ENCODE measurements at regions not wholly inside any gene's neighbourhood (a gene's known extent, or its start where the extent isn't known, plus 50 kb on each side); places are given as distances from the start of the nearest gene placed in this dataset.

DNA sequence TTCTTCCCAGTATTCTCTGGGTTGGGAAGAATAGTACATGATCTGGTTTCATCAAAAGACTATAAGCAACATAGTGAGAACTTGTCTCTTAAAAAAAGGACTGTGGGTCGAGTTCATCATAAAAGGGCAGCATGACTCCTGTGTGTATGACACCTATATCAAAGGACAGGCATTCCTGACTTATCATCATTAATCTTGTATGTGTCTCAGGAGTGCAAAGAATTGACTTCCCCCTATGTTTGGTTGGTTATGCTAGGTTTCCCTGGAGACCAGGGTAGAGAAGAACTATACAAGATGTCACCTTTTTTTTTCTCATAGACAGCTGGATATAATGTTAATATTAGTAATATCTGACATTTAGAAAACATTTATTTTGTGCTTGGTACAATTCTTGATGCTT, 173.1 kb upstream of the ANKRD55 start:
- intact Hi-C loops (cut with micrococcal nuclease), result no loop called here
- Mint-ChIP-seq H3K4me1 (peaks cover 18% of the 10 kb centered on the region), H3K4me3 (no peak overlapping the region), H3K36me3 (no peaks in the 10 kb centered on the region), H3K9me3 (no peaks in the 10 kb centered on the region), H3K27ac (no peak overlapping the region), H3K27me3 (ENCODE audit: low read depth in 3 of 3) (peaks cover 0 to 2% (median 0%) of the 10 kb centered on the region in 3 donors)
- H3K9ac ChIP-seq (ENCODE audit: insufficient read depth, low read length, poor library complexity, severe bottlenecking), result no peak overlapping the region
- no peak overlapping the region for H2AFZ ChIP-seq (ENCODE audit: insufficient read depth, low read depth, low read length, poor library complexity, severe bottlenecking)
- H3K79me2 ChIP-seq (ENCODE audit: insufficient read depth, low read length), result no peaks in the 10 kb centered on the region
- no peak overlapping the region for H3K4me2 ChIP-seq (replicated peaks; ENCODE audit: extremely low read depth, low read length, poor library complexity, severe bottlenecking)
- no peaks in the 10 kb centered on the region for H3K27me3 ChIP-seq (ENCODE audit: control insufficient read depth in 2 of 2, insufficient read depth in 2 of 2, low read length in 2 of 2)
- no peak for TF ChIP-seq CTCF (IDR thresholded peaks at IDR 0.05)
- no peak overlapping the region for H3K27ac ChIP-seq (ENCODE audit: low read depth in 1 of 2, low read length in 2 of 2)
- no CpG with 5 or more reads among the region's 1 CpG for WGBS (ENCODE audit: insufficient coverage)
- H3K4me1 ChIP-seq (ENCODE audit: control insufficient read depth in 1 of 2, insufficient read depth in 2 of 2, low read length in 2 of 2), result peaks cover 12 to 18% of the 10 kb centered on the region in 2 donors
- H3K9me3 ChIP-seq (replicated peaks in 1 of 2; ENCODE audit: control insufficient read depth in 1 of 2, insufficient read depth in 1 of 2, low read length in 2 of 2), result no peaks in the 10 kb centered on the region
- H3K4me3 ChIP-seq (replicated peaks in 1 of 3; ENCODE audit: low read depth in 2 of 3, low read length in 3 of 3), result no peak overlapping the region
- DNase-seq, result no peak
- no peaks in the 10 kb centered on the region for H3K36me3 ChIP-seq (replicated peaks in 1 of 2; ENCODE audit: control insufficient read depth in 1 of 2, insufficient read depth in 2 of 2, low read length in 2 of 2)
- no peaks in the 10 kb centered on the region for H4K20me1 ChIP-seq (ENCODE audit: insufficient read depth, low read length)

GRCh38 chr5:56405116-56405908, 172.2 kb upstream of the ANKRD55 start:
- Histone ChIP-seq H3K9me3 (replicated peaks in 1 of 2; ENCODE audit: control insufficient read depth in 1 of 2, insufficient read depth in 1 of 2, low read length in 2 of 2) (no peaks in the 10 kb centered on the region), H3K79me2 (ENCODE audit: insufficient read depth, low read length) (no peaks in the 10 kb centered on the region), H3K27ac (ENCODE audit: low read depth in 1 of 2, low read length in 2 of 2) (no peak overlapping the region), H3K4me3 (replicated peaks in 1 of 3; ENCODE audit: low read depth in 2 of 3, low read length in 3 of 3) (no peak overlapping the region), H3K36me3 (replicated peaks in 1 of 2; ENCODE audit: control insufficient read depth in 1 of 2, insufficient read depth in 2 of 2, low read length in 2 of 2) (no peaks in the 10 kb centered on the region), H2AFZ (ENCODE audit: insufficient read depth, low read depth, low read length, poor library complexity, severe bottlenecking) (no peak overlapping the region), H3K9ac (ENCODE audit: insufficient read depth, low read length, poor library complexity, severe bottlenecking) (no peak overlapping the region), H3K4me1 (ENCODE audit: control insufficient read depth in 1 of 2, insufficient read depth in 2 of 2, low read length in 2 of 2) (peaks cover 9% of the 10 kb centered on the region in 2 donors), H3K4me2 (replicated peaks; ENCODE audit: extremely low read depth, low read length, poor library complexity, severe bottlenecking) (no peak overlapping the region), H3K27me3 (ENCODE audit: control insufficient read depth in 2 of 2, insufficient read depth in 2 of 2, low read length in 2 of 2) (no peaks in the 10 kb centered on the region), H4K20me1 (ENCODE audit: insufficient read depth, low read length) (no peaks in the 10 kb centered on the region)
- intact Hi-C loops (cut with micrococcal nuclease), result no loop called here
- no peak for TF ChIP-seq CTCF (IDR thresholded peaks at IDR 0.05)
- H3K27me3 Mint-ChIP-seq (ENCODE audit: low read depth in 3 of 3), result peaks cover 0 to under 1% (median 0%) of the 10 kb centered on the region in 3 donors
- H3K36me3 Mint-ChIP-seq, result no peaks in the 10 kb centered on the region
- no peak for DNase-seq
- peaks cover 12% of the 10 kb centered on the region for H3K4me1 Mint-ChIP-seq
- no peaks in the 10 kb centered on the region for H3K9me3 Mint-ChIP-seq
- H3K4me3 Mint-ChIP-seq, result no peak overlapping the region
- H3K27ac Mint-ChIP-seq, result no peak overlapping the region
- 100% methylated on average over 2 of the region's 4 CpGs for WGBS (ENCODE audit: insufficient coverage)
